LoVo (cell line): ENCODE measurements at regions not wholly inside any gene's neighbourhood (a gene's known extent, or its start where the extent isn't known, plus 50 kb on each side); places are given as distances from the start of the nearest gene placed in this dataset.
"Not testable (repeated sequence)": the region's sequence is repeated elsewhere in the genome, so short reads cannot be mapped to it uniquely, and the experiment has no call there.

Experiments
- DNase-seq: peaks from one replicate; pipeline ENCODE4 v3.0.0-alpha.2; 2016; ENCODE audit warnings: low spot score

DNA sequence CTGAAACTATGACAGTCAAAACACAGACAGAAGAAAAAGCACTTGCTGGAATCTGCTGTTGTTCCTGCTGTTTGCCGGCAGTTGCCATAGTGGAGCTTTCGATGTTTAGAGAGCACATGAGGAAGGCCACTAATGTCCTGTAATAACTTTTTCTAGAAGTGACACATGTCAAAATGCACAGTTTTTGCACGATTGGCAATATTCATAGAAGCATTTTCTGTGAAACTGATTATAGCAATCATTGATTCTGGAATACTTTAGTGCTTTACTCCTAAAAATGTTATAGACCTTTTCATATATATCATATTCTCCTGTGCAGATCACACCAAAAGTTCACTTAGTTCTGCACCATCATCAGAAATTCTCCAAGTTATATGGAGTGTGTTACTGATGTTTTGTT lies 407.0 kb upstream of the SOX9 start:
- no peak for DNase-seq

DNA sequence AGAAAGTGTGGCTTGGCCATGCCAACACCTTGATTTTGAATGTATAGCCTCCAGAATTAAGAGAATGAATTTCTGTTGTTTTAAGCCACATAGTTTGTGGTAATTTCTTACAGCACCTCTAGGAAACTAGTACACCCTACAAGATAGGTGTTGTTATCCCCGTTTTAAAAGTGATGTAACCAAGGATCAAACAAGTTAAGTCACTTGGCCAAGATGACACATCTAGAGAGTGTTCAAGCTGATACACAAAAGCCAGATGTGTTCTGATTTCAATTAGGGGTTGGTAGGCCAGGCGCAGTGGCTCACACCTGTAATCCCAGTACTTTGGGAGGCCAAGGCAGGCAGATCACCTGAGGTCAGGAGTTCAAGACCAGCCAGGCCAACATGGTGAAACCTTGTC lies 396.5 kb upstream of the SOX9 start:
- DNase-seq: no peak

DNA sequence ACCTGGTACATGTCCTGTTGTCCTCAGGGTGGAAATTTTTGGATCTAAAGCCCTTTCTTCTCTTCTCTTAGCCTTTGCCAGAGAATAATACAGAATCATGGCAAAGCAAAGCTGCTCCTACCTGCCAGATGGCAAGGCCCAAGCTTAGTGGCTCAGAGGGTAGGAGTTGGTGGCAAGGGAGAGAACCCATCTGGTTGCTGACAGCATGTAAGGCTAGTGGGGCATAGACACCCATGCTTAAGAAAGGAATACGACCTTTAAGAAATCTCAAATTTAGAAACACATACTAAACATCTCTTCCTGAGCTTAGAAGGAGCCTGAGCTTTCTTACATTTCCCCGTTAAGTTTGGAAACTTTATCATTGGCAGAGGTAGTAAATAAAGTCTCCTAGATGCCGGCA lies 395.0 kb upstream of the SOX9 start:
- no peak for DNase-seq

DNA sequence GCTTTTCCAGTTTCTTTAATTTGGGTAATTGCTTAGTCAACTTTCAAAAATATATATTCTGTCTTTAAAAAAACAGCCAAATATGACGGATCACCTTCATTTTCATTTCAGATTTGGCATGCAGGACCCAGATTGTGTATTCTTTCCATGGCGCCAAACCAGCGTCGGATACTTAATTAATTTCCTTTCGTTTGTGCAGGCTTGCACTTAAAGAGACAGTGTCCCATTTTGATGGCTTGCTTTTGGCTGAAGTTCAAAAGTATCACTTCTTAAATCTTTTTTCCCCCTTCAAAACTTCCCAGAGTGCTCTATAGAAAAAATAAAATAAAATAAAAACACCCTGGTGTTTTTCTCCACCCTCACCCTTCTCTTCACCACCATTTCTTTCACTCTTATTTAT lies 394.5 kb upstream of the SOX9 start:
- DNase-seq: no peak

DNA sequence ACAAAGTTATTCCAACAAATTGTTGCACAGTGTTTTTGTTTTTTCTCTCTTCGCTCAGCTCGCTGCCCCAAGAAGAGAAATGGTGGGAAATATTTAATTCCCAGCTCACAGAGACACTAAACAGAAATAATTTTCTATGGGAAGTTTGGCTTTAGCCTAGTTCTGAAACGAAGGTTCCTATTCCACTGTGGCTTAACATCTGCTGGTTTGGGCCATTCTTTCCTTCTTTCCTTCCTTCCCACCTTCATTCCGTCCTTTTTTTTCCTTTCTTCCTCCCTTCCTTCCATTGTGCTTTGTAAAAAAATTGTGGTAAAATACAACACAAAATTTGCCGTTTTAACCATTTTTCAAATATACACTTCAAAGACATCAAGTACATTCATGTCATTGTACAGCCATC lies 393.5 kb upstream of the SOX9 start:
- no peak for DNase-seq

DNA sequence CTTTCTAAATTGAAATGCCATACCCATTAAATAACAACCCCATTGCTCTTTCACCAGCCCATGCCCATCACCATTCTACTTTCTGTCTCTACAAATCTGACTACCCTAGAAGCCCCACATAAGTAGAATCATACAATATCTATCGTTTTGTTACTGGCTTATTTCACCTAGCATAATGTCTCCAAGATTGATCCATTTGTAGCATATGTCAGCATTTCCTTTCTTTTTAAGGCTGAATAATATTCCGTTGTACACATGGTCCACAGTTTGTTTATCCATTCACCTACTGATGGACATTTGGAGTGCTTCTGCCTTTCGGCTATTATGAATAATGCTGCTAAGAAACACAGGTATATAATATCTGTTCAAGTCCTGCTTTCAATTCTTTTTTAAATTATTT lies 393.1 kb upstream of the SOX9 start:
- no peak for DNase-seq

DNA sequence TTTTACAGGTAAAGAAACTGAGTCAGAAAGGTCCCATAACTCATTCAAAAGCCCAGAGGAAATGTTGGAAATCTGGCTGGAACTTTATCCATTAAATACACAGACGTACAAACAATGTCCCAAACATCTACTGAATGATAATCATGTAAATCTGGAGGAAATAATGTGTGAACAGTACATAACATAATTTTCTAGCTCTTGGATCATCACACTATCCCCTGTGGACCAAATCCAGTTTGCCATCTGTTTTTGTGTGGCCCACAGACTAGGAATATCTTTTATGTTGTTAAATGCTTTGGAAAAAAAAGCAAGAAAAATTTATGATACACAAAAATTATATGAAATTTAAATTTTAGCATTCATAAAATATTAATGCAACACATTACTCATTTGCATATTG lies 389.9 kb upstream of the SOX9 start:
- DNase-seq: no peak

DNA sequence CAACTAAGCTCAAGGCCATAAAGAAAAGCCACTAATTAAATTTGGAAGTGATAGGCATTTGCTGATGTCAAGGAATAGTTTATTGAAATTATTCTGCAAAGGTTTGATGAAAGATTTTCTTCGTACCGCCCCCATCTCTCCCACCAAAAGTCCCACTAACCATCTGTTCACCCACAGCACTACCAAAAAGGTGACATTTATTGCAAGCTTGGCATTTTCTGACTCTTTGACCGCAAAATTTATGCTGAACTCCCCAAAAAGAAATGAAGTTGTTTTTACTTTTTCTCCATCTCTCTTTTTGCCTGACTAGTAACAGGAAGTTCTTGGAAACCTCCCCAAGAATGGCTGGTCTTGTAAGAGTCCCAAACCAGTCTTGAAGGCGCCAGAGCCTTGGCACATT lies 384.9 kb upstream of the SOX9 start:
- no peak for DNase-seq

DNA sequence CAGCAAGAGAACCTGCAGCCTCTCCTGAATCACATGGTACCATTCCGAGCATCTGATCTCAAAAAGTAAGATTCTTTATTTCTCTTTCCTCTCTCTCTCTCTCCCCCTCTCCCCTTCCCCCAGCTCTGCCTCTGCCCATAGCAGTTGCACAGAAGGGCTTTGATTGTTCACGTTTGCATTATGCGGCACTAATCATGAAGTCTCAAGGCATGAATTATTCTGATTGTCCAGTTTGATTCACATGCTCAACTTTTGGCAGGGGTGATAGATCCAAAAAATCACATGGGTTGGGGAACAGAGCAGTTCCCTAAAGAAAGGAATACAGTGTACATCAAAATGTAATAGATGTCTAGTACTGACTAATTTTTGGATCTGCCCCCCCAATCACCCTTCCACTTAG lies 380.0 kb upstream of the SOX9 start:
- DNase-seq: no peak

DNA sequence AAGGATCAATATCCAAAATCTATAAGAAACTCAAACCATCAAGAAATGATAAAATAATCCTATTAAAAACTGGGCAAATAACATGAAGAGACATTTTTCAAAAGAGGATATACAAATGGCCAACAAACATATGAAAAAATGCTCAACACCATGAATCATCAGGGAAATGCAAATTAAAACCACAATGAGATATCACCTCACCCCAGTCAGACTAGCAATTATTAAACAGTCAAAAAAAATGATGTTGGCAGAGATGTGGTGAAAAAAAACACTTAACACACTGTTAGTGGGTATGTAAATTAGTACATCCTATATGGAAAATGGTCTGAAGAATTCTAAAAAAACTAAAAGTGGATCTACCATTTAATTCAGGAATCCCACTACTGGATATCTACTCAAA lies 379.0 kb upstream of the SOX9 start:
- DNase-seq: no peak

DNA sequence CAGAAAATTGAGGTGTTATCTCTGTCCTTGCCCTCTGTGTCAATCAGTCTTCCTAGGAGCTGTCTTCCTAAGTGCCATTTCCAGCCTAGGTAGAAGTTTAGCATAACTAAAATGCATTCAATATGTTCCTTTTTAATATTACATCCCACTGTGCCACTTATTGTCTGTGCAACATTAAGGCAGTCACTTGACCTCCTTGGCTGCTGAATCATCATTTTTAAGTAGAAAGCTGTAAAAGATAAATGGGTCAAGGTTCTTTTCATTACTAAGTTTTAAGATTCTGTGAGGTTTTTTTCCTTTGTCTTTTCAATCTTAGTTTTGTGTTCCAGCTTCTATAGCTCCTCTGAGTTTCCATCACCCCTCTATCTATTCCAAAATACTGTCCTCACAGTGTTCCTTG lies 371.9 kb upstream of the SOX9 start:
- no peak for DNase-seq

DNA sequence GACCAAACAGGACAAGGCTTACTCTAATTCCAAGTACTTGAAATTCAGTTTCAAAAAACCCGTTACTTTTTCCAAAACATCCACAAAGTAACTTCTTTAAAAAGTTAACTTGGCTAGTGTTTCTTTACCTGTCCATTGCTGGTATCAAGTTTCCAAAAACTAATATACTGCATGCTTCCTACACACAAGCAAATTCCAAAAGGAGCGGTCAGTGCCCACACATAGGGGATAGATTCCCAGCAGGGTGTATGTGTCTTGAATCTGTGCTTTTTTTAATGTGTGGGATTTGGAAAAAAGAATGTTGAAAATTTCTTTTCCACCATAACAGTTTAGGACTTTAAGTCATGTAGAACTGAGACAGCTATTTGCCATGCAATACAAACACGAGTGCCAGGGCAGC lies 367.8 kb upstream of the SOX9 start:
- DNase-seq: no peak

DNA sequence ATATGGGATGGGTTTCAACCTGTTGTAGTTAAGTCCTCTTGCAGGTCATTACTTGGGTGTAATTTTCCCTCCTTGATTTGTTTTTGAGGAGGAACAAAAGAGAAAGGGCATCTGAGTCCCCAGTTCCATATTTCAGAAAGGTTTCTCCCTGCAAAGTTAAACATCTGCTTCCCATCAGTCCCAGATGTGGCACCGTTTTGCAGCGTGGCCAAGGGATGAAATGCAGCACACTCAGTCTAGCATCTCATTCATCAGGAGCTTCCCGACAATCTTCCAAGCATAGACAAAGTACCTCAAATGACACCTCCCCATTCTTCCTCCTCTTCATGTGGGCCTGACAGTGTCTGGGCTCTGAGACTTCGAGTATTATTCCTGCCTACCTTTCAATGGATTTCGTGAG lies 363.7 kb upstream of the SOX9 start:
- no peak for DNase-seq

DNA sequence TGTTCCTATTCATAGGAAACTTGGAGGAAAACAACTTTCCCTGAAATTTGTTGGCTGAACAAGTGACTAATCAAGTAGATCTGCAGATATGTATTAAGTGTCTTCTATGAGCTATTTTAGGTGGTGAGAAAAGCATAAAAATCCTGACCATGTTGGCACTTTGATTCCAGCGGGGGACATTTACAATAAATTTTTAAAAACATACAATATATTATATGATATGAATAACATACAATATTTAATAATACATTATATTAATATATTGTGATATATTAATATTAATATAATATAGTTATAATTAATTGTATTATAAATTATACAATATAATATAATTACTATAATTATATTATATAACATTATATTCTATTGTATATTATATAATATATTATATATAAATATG lies 362.9 kb upstream of the SOX9 start:
- no peak for DNase-seq

DNA sequence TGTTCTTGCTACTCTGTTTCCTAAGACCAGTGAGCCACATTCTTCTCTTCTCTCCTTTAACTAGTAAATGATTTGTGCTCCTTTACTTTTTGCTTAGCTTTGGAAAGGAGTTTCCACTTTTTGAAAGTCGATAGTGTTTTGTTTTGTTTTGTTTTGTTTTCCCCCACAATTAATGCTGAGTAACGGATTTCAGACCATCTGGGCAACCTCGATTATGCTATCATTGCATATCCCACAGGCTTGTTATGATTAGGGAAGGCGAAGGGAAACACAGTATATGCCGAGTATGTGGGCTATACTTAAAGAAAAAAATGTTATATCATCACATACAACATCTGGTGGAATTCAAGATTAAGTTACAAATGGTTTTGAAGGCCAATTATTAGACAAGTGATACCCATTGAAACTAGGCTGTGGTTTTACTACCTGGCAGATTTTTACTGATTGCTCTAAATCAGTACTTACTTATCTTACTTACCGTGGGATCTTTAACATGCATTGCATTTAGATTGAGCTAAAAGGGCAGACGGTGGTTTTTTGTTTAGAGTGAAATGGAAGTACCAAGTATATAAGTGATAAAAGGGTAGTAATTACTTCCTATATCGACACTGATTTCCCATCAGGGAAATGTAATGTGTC lies 361.3 kb upstream of the SOX9 start:
- DNase-seq: no peak

DNA sequence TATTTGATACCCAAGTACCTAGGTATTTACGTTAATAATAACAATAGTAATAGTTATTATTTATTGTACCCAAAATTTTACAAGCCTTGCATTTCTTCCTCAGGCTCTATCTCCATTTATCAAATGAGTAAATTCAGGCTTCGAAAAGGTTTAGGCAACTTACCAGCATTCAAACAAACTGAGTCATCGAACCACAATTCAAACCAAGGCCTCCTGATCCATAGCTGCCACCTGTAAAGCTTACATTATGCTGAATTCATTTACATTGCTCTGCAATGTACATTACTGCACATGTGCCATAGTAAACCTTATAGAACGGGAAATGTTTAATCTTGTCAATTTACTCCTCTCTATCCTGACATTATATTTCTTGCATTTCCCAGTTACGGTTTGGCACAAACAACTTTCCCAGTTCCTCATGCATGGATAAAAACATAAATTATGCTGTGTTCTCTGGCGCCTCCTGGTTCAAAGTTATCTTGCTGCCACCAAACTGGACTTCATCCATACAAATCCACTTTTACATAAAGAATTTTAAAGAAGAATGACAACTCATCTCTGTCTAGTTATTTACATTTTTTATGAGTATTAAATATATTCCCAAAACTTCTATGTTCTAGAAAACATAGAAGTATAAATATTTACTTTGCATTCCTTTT lies 360.6 kb upstream of the SOX9 start:
- DNase-seq: no peak

DNA sequence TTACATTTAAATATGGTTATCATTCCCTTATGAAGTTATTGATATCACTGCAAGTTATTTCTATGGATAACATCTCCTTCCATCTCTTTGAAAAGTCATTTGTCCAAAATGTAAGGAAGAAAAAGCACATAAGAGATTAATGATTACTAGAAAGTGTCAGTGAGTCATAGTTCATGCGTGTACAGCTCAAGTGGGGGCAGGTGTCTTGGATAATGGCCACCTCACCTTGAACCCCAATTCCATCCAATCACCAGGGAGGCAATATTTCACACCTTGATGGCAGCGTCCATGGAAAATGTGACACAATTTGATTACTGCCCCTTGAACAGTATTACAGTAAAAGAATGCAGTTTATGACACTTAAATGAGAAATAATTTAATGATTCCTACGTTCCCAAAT lies 358.3 kb upstream of the SOX9 start:
- no peak for DNase-seq

DNA sequence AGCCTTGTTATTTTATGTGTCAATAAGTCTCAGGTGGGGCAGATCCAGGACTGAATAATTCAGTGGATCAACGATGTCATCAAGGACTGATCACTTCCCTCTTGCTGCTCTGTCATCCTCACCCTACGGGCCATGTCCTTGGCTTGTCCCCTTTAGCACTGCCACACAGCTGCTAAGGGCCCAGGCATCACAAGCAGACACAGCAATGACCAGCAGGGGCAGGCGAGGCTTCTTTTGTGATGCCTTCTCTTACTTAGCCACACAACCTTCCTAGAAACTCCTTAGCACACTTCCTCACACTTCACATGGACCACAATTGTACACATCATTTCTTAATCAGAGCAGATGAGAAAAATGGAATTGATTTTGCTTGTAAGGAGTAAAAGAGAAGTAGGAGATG lies 356.3 kb upstream of the SOX9 start:
- DNase-seq: peak; percentile 7

DNA sequence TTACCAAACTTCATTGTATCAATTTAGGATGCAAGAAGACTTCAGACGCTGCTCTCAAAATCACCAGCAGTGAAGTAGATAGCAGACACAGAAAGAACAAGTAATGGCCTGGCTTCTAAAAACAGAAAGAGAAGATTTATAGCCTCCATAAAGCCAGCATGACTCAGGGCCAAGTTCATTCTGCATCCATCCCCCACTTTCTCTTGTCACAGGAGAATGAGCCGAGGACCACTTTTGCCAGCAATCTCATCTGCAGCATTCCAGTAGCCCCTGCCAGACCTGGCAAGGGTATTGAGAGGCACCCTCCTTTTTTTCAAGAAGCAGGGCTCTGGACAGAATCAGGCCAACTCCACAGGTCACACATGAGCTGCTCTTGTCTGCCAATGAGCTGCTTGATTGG lies 355.4 kb upstream of the SOX9 start:
- DNase-seq: peak; percentile 15

DNA sequence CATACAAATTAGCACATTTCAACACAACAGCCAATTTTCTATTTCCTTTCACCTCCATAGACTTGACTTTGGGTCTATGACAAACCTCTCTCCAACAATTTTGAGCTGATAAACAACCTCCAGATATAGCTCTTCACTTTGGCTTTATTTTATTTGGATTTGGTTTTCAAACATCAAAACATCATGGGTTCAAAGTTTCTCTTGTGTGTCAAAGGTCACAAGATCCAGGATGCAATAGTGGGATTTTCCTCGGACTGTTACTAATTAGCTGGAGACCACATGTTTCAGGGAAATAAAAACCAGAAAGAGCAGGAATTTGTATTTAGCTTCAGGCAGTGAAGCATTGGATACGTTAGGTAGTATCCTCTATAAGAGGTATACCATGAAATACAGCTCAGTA lies 351.0 kb upstream of the SOX9 start:
- no peak for DNase-seq

DNA sequence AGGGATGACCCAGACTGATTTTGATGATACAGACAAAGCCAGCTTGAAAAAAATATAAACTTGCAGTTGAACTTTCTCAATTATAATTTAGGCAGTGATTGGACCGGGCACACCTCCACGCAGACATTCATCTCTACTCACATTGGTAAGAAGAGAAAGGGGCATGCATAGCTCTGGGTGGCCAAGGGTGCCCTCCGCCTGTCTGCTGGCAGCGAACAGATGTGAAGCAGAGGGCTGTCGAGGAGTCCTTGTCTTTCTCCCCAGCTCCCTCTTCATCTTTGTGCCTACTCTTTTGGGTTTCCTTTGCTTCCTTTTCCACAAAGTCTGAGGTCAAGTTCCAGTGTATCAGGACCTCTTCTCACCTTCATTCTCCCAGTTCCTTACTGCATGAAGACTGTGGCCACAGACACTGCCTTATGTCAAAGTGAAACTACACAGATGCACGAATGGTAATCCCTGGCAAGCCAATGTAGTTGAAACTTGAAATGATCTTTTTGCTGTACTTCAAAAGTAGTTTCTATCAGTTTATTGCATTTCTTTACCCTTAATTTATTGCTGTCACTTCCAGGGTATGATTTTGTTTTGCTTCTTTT lies 343.7 kb upstream of the SOX9 start:
- no peak for DNase-seq

DNA sequence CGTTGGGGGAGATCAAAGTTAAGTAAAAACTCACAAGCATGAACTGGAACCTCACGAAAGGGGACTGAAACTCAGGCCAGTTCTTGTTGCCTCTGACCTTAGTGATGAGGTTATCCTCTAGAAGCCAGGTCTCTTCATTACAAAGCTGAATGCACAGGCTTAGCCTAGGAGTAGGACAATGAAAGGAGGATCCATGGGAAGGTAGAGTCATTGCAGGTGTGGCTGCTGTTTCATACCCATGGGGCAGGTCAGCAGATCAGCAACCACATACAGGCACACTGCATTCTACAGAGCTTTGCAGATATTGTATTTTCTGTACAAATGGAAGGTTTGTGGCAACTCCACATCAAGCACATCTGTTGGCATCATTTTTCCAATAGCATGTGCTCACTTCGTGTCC lies 341.3 kb upstream of the SOX9 start:
- DNase-seq: no peak

DNA sequence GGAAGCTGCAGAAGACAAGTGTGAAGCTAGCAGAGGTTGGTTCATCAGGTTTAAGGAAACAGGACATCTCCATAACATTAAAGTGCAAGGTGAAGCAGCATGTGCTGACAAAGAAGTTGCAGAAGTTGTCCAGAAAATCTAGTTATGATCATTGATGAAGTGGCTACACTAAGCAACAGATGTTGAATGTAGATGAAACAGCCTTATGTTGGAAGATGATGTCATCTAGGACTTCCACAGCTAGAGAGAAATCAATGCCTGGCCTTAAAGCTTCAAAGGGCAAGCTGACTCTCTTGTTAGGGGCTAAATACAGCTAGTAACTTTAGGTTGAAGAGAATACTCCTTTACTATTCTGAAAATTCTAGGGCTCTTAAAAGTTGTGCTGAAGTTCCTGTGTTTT lies 340.2 kb upstream of the SOX9 start:
- DNase-seq: no peak

DNA sequence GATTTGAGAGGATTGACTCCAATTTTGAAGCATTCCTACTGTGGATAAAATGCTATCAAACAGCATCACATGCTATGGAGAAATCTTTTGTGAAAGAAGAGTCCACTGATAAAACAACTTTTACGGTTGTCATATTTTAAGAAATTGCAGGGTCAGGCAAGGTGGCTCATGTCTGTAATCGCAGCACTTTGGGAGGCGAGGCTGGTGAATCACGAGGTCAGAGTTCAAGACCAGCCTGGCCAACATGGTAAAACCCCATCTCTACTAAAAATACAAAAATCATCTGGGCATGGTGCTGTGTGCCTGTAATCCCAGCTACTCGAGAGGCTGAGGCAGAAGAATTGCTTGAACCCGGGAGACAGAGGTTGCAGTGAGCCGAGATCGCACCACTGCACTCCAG lies 338.8 kb upstream of the SOX9 start:
- DNase-seq: not testable (repeated sequence)
